HL-60 (cell line): ENCODE measurements at regions not wholly inside any gene's neighbourhood (a gene's known extent, or its start where the extent isn't known, plus 50 kb on each side); places are given as distances from the start of the nearest gene placed in this dataset.

ENCODE experiments used
- POLR2AphosphoS5 ChIP-seq: IDR thresholded peaks from 2 replicates; pipeline ENCODE4 v1.6.1; 2012; ENCODE audit warnings: low read depth
- TF ChIP-seq, protein P1 (sequence below): IDR thresholded peaks from one replicate; pipeline ENCODE4 v1.5.1; 2011; ENCODE audit warnings: low read length, control low read depth, inconsistent platforms; ENCODE audit not compliant: insufficient read depth

DNA sequence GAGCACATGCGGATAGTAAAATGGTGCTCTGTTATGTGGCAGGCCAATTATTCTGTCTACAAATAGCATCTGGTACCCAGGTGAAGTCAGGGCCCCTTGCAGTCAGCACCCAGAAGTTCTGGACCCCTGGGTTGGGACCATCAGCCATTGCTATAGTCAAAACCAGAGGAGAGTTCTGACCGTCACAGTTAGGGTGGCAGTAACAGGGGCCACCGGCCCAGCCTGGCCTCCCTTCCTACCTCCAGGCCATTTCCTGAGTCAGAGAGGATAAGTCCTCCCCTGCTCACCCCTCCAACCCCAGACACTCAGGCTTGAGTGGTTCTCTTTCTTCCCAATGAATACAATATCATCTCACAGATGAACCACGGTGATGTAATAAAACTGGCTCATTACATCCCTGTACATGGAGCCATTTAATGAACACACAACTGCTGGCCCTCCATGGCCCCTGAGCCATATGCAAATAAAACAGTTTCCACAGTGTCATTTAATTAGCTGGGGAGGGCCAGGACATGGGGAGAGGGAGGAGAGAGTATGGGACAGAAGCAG is 673.6 kb downstream of the MATN1 start:
- no peak for TF ChIP-seq POLR2AphosphoS5
- TF ChIP-seq, protein P1, sequence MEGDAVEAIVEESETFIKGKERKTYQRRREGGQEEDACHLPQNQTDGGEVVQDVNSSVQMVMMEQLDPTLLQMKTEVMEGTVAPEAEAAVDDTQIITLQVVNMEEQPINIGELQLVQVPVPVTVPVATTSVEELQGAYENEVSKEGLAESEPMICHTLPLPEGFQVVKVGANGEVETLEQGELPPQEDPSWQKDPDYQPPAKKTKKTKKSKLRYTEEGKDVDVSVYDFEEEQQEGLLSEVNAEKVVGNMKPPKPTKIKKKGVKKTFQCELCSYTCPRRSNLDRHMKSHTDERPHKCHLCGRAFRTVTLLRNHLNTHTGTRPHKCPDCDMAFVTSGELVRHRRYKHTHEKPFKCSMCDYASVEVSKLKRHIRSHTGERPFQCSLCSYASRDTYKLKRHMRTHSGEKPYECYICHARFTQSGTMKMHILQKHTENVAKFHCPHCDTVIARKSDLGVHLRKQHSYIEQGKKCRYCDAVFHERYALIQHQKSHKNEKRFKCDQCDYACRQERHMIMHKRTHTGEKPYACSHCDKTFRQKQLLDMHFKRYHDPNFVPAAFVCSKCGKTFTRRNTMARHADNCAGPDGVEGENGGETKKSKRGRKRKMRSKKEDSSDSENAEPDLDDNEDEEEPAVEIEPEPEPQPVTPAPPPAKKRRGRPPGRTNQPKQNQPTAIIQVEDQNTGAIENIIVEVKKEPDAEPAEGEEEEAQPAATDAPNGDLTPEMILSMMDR, result no peak
